AG09319 (cell line): ENCODE measurements at regions not wholly inside any gene's neighbourhood (a gene's known extent, or its start where the extent isn't known, plus 50 kb on each side); places are given as distances from the start of the nearest gene placed in this dataset.

Experiments used
- DNase-seq: peaks from one replicate; pipeline ENCODE4 v3.0.0-alpha.2; 2010; ENCODE audit warnings: low read depth; ENCODE audit errors: extremely low read depth
- TF ChIP-seq, protein P1 (sequence below): IDR thresholded peaks from 2 replicates; pipeline ENCODE4 v1.5.1; 2011; ENCODE audit warnings: low read depth, mild to moderate bottlenecking, inconsistent platforms, low read length, moderate library complexity

DNA sequence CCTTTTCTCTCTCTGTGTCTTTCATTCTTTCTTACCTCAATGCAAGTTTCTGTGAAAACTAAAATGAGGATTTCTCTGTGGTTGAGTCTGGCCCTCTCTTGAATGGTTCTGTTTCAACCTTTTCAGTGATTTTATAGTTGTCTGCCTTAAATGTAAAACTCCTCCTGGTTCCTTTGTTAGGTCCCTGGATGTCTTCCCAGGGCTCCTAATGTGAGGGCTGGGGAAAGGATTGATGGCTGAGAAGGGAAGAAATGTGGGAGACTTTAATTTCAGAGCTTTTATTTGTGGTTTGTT is 90.6 kb upstream of the GRM7 start:
- no peak for DNase-seq
- TF ChIP-seq, protein P1, sequence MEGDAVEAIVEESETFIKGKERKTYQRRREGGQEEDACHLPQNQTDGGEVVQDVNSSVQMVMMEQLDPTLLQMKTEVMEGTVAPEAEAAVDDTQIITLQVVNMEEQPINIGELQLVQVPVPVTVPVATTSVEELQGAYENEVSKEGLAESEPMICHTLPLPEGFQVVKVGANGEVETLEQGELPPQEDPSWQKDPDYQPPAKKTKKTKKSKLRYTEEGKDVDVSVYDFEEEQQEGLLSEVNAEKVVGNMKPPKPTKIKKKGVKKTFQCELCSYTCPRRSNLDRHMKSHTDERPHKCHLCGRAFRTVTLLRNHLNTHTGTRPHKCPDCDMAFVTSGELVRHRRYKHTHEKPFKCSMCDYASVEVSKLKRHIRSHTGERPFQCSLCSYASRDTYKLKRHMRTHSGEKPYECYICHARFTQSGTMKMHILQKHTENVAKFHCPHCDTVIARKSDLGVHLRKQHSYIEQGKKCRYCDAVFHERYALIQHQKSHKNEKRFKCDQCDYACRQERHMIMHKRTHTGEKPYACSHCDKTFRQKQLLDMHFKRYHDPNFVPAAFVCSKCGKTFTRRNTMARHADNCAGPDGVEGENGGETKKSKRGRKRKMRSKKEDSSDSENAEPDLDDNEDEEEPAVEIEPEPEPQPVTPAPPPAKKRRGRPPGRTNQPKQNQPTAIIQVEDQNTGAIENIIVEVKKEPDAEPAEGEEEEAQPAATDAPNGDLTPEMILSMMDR = no peak

GRCh38 chr3:6771171-6771570 is 89.7 kb upstream of the GRM7 start:
- no peak for DNase-seq
- TF ChIP-seq, protein P1 = no peak

DNA sequence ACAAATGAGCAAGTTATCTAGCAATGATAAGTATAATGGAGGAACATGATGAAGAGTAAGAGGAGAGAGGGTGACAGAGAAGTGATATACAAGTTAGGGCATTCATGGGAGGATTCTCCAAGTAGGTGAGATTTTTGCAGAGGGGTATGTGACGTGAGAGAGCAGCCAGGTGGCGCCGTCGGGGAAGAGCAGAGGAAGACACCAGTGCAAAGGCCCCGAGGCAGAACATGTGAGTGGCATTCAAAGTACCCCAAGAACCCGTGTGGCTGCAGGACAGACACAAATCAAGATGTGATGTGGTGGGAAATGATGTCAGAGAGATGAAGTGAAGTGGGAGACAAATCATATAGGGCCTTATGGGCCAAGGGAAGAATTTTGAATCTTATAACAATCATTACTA is 81.8 kb upstream of the GRM7 start:
- no peak for DNase-seq
- TF ChIP-seq, protein P1 = no peak

DNA sequence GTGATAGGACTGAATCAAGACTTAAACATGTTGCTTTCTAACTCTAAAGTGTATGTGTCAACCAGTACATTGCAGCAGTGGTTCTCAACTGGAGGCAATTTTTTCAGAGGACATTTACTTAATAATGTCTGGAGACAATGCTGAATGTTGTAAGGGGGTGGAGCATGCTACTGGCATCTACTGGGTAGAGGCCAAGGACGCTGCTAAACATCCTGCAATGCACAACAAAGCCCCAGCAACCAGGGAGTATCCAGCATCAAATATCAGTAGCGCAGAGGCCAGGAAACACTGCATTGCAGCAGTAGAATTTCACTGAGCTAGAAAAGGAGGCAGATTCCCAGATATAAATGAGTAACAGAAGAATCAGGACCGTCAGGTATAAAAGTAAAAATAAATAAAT is 79.8 kb upstream of the GRM7 start:
- TF ChIP-seq, protein P1 = no peak
- no peak for DNase-seq

DNA sequence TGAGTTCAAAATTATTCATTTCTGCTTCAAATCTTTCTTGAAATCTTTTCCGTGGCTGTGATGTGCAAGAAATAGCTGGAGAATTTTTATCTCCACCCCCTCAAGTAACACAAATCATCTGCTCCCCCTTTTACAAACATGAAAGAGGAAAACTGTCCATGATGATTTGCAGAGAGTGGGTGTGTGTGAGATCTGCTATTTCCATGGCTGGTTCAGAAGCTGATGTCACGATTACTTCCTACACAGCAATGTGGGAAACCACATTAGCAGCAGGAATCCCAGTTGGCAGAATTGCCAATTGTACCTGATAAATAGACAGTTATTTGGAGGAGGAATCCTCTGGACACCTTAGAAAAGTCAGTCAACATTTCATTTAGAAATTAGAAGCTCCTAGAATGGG is 75.2 kb upstream of the GRM7 start:
- TF ChIP-seq, protein P1 = no peak
- no peak for DNase-seq

- TF ChIP-seq, protein P1 = no peak
- DNase-seq = no peak
Observed at GRCh38 chr3:6791161-6791560, 69.8 kb upstream of the GRM7 start.

DNA sequence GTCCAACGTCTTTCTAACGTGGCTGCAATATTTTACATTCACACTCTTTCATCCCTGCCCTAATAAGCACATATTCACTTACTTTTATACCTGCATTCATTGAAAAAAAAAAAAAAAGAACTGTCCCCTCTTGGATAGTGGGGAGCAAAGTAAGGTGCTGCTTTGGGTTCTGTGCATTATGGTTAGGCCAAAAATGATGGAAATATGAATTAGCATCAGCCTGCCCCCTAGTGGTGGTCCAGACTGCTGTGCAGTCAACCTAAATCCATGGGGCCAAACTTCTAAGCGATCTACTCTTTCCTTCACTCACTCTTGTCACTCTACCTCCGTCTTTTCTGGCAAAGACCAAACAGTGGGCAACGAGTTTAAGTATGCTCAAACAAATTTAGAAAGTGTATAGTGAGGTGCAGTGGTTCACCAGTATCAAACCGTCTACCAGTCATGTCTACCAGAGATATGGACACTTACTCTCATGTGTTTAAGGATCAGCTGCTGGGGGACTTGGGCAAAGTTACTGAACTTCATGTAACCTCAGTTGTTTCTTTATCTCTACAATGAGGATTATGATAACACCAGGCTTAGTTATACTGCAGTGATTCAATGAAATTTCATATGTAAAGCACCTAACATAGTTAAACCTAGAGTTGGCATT is 61.5 kb upstream of the GRM7 start:
- no peak for DNase-seq
- TF ChIP-seq, protein P1 = peak; percentile 47
